ENCODE measurements at regions not wholly inside any gene's neighbourhood (a gene's known extent, or its start where the extent isn't known, plus 50 kb on each side); places are given as distances from the start of the nearest gene placed in this dataset.

- no peak overlapping the region for H3K27ac ChIP-seq
- H3K4me1 ChIP-seq (replicated peaks), result no peaks in the 10 kb centered on the region
- no peaks in the 10 kb centered on the region for H3K9me3 ChIP-seq
- intact Hi-C loops (cut with DNase I), result no loop called here
- H3K36me3 ChIP-seq, result no peaks in the 10 kb centered on the region
- no peak for DNase-seq (ENCODE audit: low spot score)
- no peaks in the 10 kb centered on the region for H3K27me3 ChIP-seq (replicated peaks; ENCODE audit: insufficient read depth)
- 96% methylated on average over 2 of the region's 2 CpGs for WGBS
- TF ChIP-seq POLR2AphosphoS5 (IDR thresholded peaks at IDR 0.05), result no peak
- TF ChIP-seq POLR2A (IDR thresholded peaks at IDR 0.05), result no peak
- no peak for TF ChIP-seq CTCF (IDR thresholded peaks at IDR 0.05)
- no peak overlapping the region for H3K4me3 ChIP-seq
Measured at GRCh38 chr13:79667771-79668170, 186.8 kb downstream of the NDFIP2 start.

- Histone ChIP-seq H3K27me3 (replicated peaks; ENCODE audit: insufficient read depth) (no peaks in the 10 kb centered on the region), H3K9me3 (no peaks in the 10 kb centered on the region), H3K4me3 (no peak overlapping the region), H3K36me3 (no peaks in the 10 kb centered on the region), H3K27ac (no peak overlapping the region), H3K4me1 (replicated peaks) (no peaks in the 10 kb centered on the region)
- no peak for DNase-seq (ENCODE audit: low spot score)
- TF ChIP-seq POLR2A (IDR thresholded peaks at IDR 0.05) (no peak), POLR2AphosphoS5 (IDR thresholded peaks at IDR 0.05) (no peak), CTCF (IDR thresholded peaks at IDR 0.05) (no peak)
- WGBS, result 74% methylated on average over 6 of the region's 6 CpGs
- intact Hi-C loops (cut with DNase I), result no loop called here
Measured at GRCh38 chr13:79663977-79664636, 183.2 kb downstream of the NDFIP2 start.

- H3K27ac ChIP-seq, result no peak overlapping the region
- H3K27me3 ChIP-seq (replicated peaks; ENCODE audit: insufficient read depth), result no peaks in the 10 kb centered on the region
- no peaks in the 10 kb centered on the region for H3K36me3 ChIP-seq
- no peaks in the 10 kb centered on the region for H3K4me1 ChIP-seq (replicated peaks)
- DNase-seq (ENCODE audit: low spot score), result no peak
- H3K4me3 ChIP-seq, result no peak overlapping the region
- WGBS, result 56% methylated on average over 2 of the region's 2 CpGs
- intact Hi-C loops (cut with DNase I), result no loop called here
- TF ChIP-seq POLR2A (IDR thresholded peaks at IDR 0.05) (no peak), POLR2AphosphoS5 (IDR thresholded peaks at IDR 0.05) (no peak), CTCF (IDR thresholded peaks at IDR 0.05) (no peak)
- no peaks in the 10 kb centered on the region for H3K9me3 ChIP-seq
Measured at GRCh38 chr13:79663435-79663834, 182.5 kb downstream of the NDFIP2 start.

GRCh38 chr13:79662882-79663281 lies 181.9 kb downstream of the NDFIP2 start:
- WGBS, result 35% methylated on average over 3 of the region's 3 CpGs
- Histone ChIP-seq H3K27ac (no peak overlapping the region), H3K9me3 (no peaks in the 10 kb centered on the region), H3K36me3 (no peaks in the 10 kb centered on the region), H3K4me1 (replicated peaks) (no peaks in the 10 kb centered on the region), H3K27me3 (replicated peaks; ENCODE audit: insufficient read depth) (no peaks in the 10 kb centered on the region), H3K4me3 (no peak overlapping the region)
- DNase-seq (ENCODE audit: low spot score), result no peak
- TF ChIP-seq CTCF (IDR thresholded peaks at IDR 0.05) (no peak), POLR2A (IDR thresholded peaks at IDR 0.05) (no peak), POLR2AphosphoS5 (IDR thresholded peaks at IDR 0.05) (no peak)
- intact Hi-C loops (cut with DNase I), result no loop called here

GRCh38 chr13:79660361-79660760 lies 179.4 kb downstream of the NDFIP2 start:
- Histone ChIP-seq H3K9me3 (no peaks in the 10 kb centered on the region), H3K27ac (no peak overlapping the region), H3K4me3 (no peak overlapping the region), H3K36me3 (no peaks in the 10 kb centered on the region), H3K27me3 (replicated peaks; ENCODE audit: insufficient read depth) (no peaks in the 10 kb centered on the region), H3K4me1 (replicated peaks) (no peaks in the 10 kb centered on the region)
- intact Hi-C loops (cut with DNase I), result no loop called here
- no peak for DNase-seq (ENCODE audit: low spot score)
- 75% methylated on average over 3 of the region's 3 CpGs for WGBS
- no peak for TF ChIP-seq CTCF (IDR thresholded peaks at IDR 0.05)
- no peak for TF ChIP-seq POLR2A (IDR thresholded peaks at IDR 0.05)
- TF ChIP-seq POLR2AphosphoS5 (IDR thresholded peaks at IDR 0.05), result no peak

All from prostate gland (tissue), 2 donors.